SK-N-SH treated with all-trans-retinoic acid at 6 μM for 48 hours (cell line): ENCODE measurements at regions not wholly inside any gene's neighbourhood (a gene's known extent, or its start where the extent isn't known, plus 50 kb on each side); places are given as distances from the start of the nearest gene placed in this dataset.

Experiments
- RARB ChIP-seq: fragments of 250-450 bp; sonication (Bioruptor Pico); IDR thresholded peaks from 2 replicates; pipeline ENCODE4 v1.8.0; 2021; ENCODE audit warnings: mild to moderate bottlenecking, moderate library complexity
- TOX ChIP-seq: fragments of 250-450 bp; sonication (Bioruptor Pico); IDR thresholded peaks from 2 replicates; pipeline ENCODE4 v1.8.0; 2021; ENCODE audit warnings: mild to moderate bottlenecking, moderate library complexity, borderline replicate concordance
- ZNF8 ChIP-seq: fragments of 450-650 bp; formaldehyde crosslinking; IDR thresholded peaks from 2 replicates; pipeline ENCODE4 v1.5.0; 2020; ENCODE audit warnings: mild to moderate bottlenecking, moderate library complexity

- TF ChIP-seq TOX (CRISPR knock-in tag), result no peak
- TF ChIP-seq RARB, result no peak
- peak; percentile 46; the same call in 1 of the 2 replicates for TF ChIP-seq ZNF8 (CRISPR knock-in tag)
Observed at GRCh38 chr1:65527190-65527589, 106.7 kb downstream of the LEPR start.
